CD14-positive monocyte (primary cell): ENCODE measurements at regions not wholly inside any gene's neighbourhood (a gene's known extent, or its start where the extent isn't known, plus 50 kb on each side); places are given as distances from the start of the nearest gene placed in this dataset.

ENCODE experiments used
- DNase-seq, 3 donors: peaks; one replicate each; pipeline ENCODE4 v3.0.0-alpha.2; 2011 to 2022
- H2AFZ ChIP-seq: 2 replicates; pipeline ENCODE4 v1.6.0; 2012; ENCODE audit warnings: mild to moderate bottlenecking, low read depth, low read length, inconsistent platforms; ENCODE audit not compliant: insufficient read depth, poor library complexity, severe bottlenecking
- H3K27ac ChIP-seq, 2 donors: 1 replicate in 1 of 2; 2 replicates in 1 of 2; pipeline ENCODE4 v1.5.1; 2012 to 2013; ENCODE audit warnings: low read length in 2 of 2, control low read depth in 1 of 2, inconsistent platforms in 1 of 2, low read depth in 1 of 2, mild to moderate bottlenecking in 1 of 2
- H3K27me3 ChIP-seq, 2 donors: one replicate each; pipeline versions ENCODE4 v1.6.0 to v1.6.1; 2011 to 2013; ENCODE audit warnings: low read length in 2 of 2; ENCODE audit not compliant: control insufficient read depth in 2 of 2, insufficient read depth in 2 of 2
- H3K36me3 ChIP-seq, 2 donors: replicated peaks in 1 of 2; 1 replicate in 1 of 2; 2 replicates in 1 of 2; pipeline versions ENCODE4 v1.5.1 to v1.6.1; 2012 to 2013; ENCODE audit warnings: low read length in 2 of 2, control low read depth in 1 of 2, inconsistent platforms in 1 of 2, mild to moderate bottlenecking in 1 of 2; ENCODE audit not compliant: insufficient read depth in 2 of 2, control insufficient read depth in 1 of 2
- H3K4me1 ChIP-seq, 2 donors: 1 replicate in 1 of 2; 2 replicates in 1 of 2; pipeline versions ENCODE4 v1.5.1 to v1.6.1; 2012 to 2013; ENCODE audit warnings: low read length in 2 of 2, control low read depth in 1 of 2, inconsistent platforms in 1 of 2, mild to moderate bottlenecking in 1 of 2, moderate library complexity in 1 of 2; ENCODE audit not compliant: insufficient read depth in 2 of 2, control insufficient read depth in 1 of 2
- H3K4me2 ChIP-seq: replicated peaks from 2 replicates; pipeline ENCODE3; 2012; ENCODE audit warnings: low read length, moderate library complexity, mild to moderate bottlenecking; ENCODE audit not compliant: poor library complexity, severe bottlenecking; ENCODE audit errors: extremely low read depth
- H3K4me3 ChIP-seq, 3 experiments: fragments of 200-600 bp in 1 of 3; sonication (generic) in 1 of 3; replicated peaks in 1 of 3; 1 replicate in 2 of 3; 2 replicates in 1 of 3; pipeline ENCODE4 v1.5.1; 2011 to 2013; ENCODE audit warnings: low read length in 3 of 3, mild to moderate bottlenecking in 3 of 3, control low read depth in 2 of 3, low read depth in 2 of 3, inconsistent platforms in 1 of 3, moderate library complexity in 1 of 3
- H3K79me2 ChIP-seq: 2 replicates; pipeline ENCODE4 v1.6.0; 2012; ENCODE audit warnings: mild to moderate bottlenecking, control low read depth, inconsistent platforms, low read length, moderate library complexity; ENCODE audit not compliant: insufficient read depth
- H3K9ac ChIP-seq: 2 replicates; pipeline ENCODE4 v1.6.0; 2017; ENCODE audit warnings: low read length, mild to moderate bottlenecking; ENCODE audit not compliant: insufficient read depth, poor library complexity, severe bottlenecking
- H3K9me3 ChIP-seq, 2 donors: replicated peaks in 1 of 2; 1 replicate in 1 of 2; 2 replicates in 1 of 2; pipeline versions ENCODE4 v1.5.1 to v1.6.1; 2012 to 2013; ENCODE audit warnings: low read length in 2 of 2, control low read depth in 1 of 2; ENCODE audit not compliant: control insufficient read depth in 1 of 2, insufficient read depth in 1 of 2
- H4K20me1 ChIP-seq: 2 replicates; pipeline ENCODE4 v1.6.0; 2012; ENCODE audit warnings: mild to moderate bottlenecking, low read length, control low read depth, moderate library complexity; ENCODE audit not compliant: insufficient read depth
- H3K27ac Mint-ChIP-seq, 7 donors: one replicate each; pipeline ENCODE4 v1.8.0; 2020; ENCODE audit warnings: mild to moderate bottlenecking in 7 of 7, mixed read lengths in 7 of 7, moderate library complexity in 6 of 7, inconsistent platforms in 2 of 7
- H3K27me3 Mint-ChIP-seq, 3 donors: one replicate each; pipeline ENCODE4 v1.8.0; 2021 to 2022; ENCODE audit warnings: low read depth in 3 of 3, mild to moderate bottlenecking in 3 of 3, mixed read lengths in 3 of 3, moderate library complexity in 3 of 3, inconsistent platforms in 1 of 3
- H3K36me3 Mint-ChIP-seq, 2 donors: one replicate each; pipeline ENCODE4 v1.8.0; 2020; ENCODE audit warnings: mixed read lengths in 2 of 2, inconsistent platforms in 1 of 2, mild to moderate bottlenecking in 1 of 2
- H3K4me1 Mint-ChIP-seq: one replicate; pipeline ENCODE4 v1.8.0; 2020; ENCODE audit warnings: mild to moderate bottlenecking, mixed read lengths
- H3K4me3 Mint-ChIP-seq, 2 donors: one replicate each; pipeline ENCODE4 v1.8.0; 2020; ENCODE audit warnings: mild to moderate bottlenecking in 2 of 2, mixed read lengths in 2 of 2, moderate library complexity in 1 of 2
- H3K9me3 Mint-ChIP-seq, 7 donors: one replicate each; pipeline ENCODE4 v1.8.0; 2020 to 2022; ENCODE audit warnings: mixed read lengths in 7 of 7, mild to moderate bottlenecking in 6 of 7, moderate library complexity in 6 of 7, inconsistent platforms in 2 of 7
- WGBS: methylation state at CpG from one replicate; pipeline ENCODE4 v1.1.5; 2013; ENCODE audit warnings: missing lambda C conversion rate; ENCODE audit not compliant: insufficient coverage; 5-methylcytosine and 5-hydroxymethylcytosine counted together
- intact Hi-C, 2 donors: fragments of 100-400 bp; cut with micrococcal nuclease; formaldehyde crosslinking; loops; one replicate each; pipeline versions ENCODE4 v1.15.0 to v1.15.1; 2023
- TF ChIP-seq, protein P1 (sequence below): fragments of 200-600 bp; IDR thresholded peaks from one replicate; pipeline ENCODE4 v1.8.0; 2022; ENCODE audit warnings: antibody characterized with exemption, mild to moderate bottlenecking

DNA sequence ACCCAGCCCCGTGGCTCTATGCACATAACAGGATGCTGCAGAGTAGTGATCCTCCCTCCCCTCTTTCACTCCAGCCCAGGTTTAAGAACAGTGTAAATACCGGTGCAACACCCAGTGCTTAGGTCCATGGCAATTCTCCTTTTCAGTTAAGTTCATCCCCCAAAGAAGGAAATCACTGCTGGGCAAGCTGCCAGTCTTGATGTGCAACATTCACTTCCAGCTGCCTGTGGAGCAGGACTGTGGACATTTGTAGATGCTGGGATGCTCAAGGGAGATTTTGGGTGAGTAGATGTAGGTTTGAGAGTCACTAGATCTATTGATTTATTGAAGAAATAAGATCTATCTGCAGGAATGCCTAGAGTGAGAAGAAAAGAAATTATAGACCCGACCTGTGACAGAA, 294.3 kb upstream of the KIAA1217 start:
- WGBS: 51% methylated on average over 2 of the region's 3 CpGs
- peaks cover 5% of the 10 kb centered on the region for H3K4me1 Mint-ChIP-seq
- TF ChIP-seq, protein P1, sequence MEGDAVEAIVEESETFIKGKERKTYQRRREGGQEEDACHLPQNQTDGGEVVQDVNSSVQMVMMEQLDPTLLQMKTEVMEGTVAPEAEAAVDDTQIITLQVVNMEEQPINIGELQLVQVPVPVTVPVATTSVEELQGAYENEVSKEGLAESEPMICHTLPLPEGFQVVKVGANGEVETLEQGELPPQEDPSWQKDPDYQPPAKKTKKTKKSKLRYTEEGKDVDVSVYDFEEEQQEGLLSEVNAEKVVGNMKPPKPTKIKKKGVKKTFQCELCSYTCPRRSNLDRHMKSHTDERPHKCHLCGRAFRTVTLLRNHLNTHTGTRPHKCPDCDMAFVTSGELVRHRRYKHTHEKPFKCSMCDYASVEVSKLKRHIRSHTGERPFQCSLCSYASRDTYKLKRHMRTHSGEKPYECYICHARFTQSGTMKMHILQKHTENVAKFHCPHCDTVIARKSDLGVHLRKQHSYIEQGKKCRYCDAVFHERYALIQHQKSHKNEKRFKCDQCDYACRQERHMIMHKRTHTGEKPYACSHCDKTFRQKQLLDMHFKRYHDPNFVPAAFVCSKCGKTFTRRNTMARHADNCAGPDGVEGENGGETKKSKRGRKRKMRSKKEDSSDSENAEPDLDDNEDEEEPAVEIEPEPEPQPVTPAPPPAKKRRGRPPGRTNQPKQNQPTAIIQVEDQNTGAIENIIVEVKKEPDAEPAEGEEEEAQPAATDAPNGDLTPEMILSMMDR: no peak
- H3K27ac Mint-ChIP-seq: no peak overlapping the region
- Histone ChIP-seq H3K36me3 (no peaks in the 10 kb centered on the region), H3K9ac (no peak overlapping the region), H3K9me3 (no peaks in the 10 kb centered on the region), H3K27ac (no peak overlapping the region), H3K4me3 (no peak overlapping the region), H3K4me1 (no peaks in the 10 kb centered on the region), H2AFZ (no peak overlapping the region), H3K27me3 (no peaks in the 10 kb centered on the region), H3K4me2 (no peak overlapping the region), H4K20me1 (no peaks in the 10 kb centered on the region), H3K79me2 (no peaks in the 10 kb centered on the region)
- no peak overlapping the region for H3K4me3 Mint-ChIP-seq
- peaks cover 0 to 5% (median 2%) of the 10 kb centered on the region in 7 donors for H3K9me3 Mint-ChIP-seq
- DNase-seq: no peak
- H3K36me3 Mint-ChIP-seq: no peaks in the 10 kb centered on the region
- intact Hi-C loops: no loop called here
- H3K27me3 Mint-ChIP-seq: peaks cover 0 to 7% (median 0%) of the 10 kb centered on the region in 3 donors

DNA sequence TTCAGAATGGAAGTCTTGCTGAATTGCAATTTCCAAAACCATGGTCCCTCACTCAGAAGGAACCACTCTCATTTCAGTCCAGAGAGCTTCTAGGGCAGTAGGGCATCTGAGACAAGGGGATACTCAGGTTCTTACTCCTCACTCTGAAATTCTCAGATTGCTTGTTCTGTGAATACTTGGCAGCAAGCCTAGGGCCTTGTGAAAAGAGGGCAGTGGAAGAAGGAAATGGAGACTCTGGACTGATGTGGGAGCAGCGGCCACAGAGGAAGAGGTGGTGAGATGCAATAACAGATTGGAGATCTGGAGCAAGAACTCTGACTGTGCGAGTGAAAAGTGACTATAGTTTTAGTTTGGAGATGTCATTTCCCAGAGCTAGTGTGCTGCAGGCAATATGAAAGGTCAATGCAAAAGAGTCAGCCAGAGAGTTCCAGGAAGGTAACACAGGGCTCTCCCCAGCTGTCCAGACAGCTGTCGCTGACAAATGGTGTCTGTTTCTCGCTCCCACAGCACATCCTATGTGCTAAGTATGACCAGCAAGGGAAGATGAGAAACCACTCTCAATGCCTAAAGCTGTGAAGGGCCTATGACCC, 291.6 kb upstream of the KIAA1217 start:
- intact Hi-C loops: no loop called here
- peaks cover 9 to 22% (median 12%) of the 10 kb centered on the region in 7 donors for H3K9me3 Mint-ChIP-seq

More for the DNA sequence above, 291.6 kb upstream of the KIAA1217 start:
- Mint-ChIP-seq H3K27me3 (peaks cover 0 to 7% (median 0%) of the 10 kb centered on the region in 3 donors), H3K27ac (no peak overlapping the region), H3K36me3 (no peaks in the 10 kb centered on the region), H3K4me3 (no peak overlapping the region), H3K4me1 (peaks cover 5% of the 10 kb centered on the region)
- WGBS: 41% methylated on average over 4 of the region's 4 CpGs
- no peak overlapping the region for H3K27ac ChIP-seq
- TF ChIP-seq, protein P1: no peak
- H3K4me3 ChIP-seq: no peak overlapping the region
- H3K4me1 ChIP-seq: no peaks in the 10 kb centered on the region
- no peaks in the 10 kb centered on the region for H3K79me2 ChIP-seq
- no peaks in the 10 kb centered on the region for H3K36me3 ChIP-seq
- no peak overlapping the region for H3K9ac ChIP-seq
- no peaks in the 10 kb centered on the region for H3K27me3 ChIP-seq
- no peaks in the 10 kb centered on the region for H4K20me1 ChIP-seq
- H3K9me3 ChIP-seq: peaks cover 4 to 5% of the 10 kb centered on the region in 2 donors
- no peak overlapping the region for H2AFZ ChIP-seq
- DNase-seq: no peak
- H3K4me2 ChIP-seq: no peak overlapping the region
